Sigmoid colon (tissue), 4 donors: ENCODE measurements at regions not wholly inside any gene's neighbourhood (a gene's known extent, or its start where the extent isn't known, plus 50 kb on each side); places are given as distances from the start of the nearest gene placed in this dataset.

Experiments used
- POLR2A ChIP-seq, 2 donors: fragments of 450-650 bp; IDR thresholded peaks; one replicate each; pipeline ENCODE4 v1.6.1; 2016; ENCODE audit warnings: antibody characterized with exemption in 2 of 2, mild to moderate bottlenecking in 2 of 2, moderate library complexity in 2 of 2
- POLR2AphosphoS5 ChIP-seq, 4 donors: sonication (generic); formaldehyde crosslinking; IDR thresholded peaks; one replicate each; pipeline ENCODE4 v1.6.1; 2017; ENCODE audit warnings: antibody characterized with exemption in 4 of 4
- TF ChIP-seq, protein P1 (sequence below), 4 experiments: fragments of 450-650 bp in 3 of 4; fragments of 200-600 bp in 1 of 4; IDR thresholded peaks; one replicate each; pipeline ENCODE4 v1.5.1; 2016 to 2019; ENCODE audit warnings: antibody characterized with exemption in 4 of 4, mild to moderate bottlenecking in 3 of 4, moderate library complexity in 2 of 4

DNA sequence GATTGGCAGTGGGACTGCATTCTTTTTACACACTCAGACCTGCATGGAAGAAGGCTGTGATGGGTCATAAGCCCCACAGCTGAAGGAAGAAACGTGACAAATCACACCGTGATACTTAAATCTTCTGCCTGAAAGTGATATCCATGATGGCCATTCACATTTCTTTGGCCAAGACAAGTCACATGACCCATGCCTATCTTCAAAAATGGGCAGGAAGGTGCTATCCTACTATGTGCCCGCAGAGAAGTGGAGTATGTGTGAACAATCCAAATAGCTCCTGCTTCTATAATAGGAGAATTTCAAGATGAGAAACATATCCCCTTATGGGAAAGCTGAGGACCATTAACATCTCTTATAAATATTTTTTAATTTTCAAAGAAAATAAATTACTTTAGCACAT is 56.6 kb upstream of the TEAD1 start:
- TF ChIP-seq, protein P1, sequence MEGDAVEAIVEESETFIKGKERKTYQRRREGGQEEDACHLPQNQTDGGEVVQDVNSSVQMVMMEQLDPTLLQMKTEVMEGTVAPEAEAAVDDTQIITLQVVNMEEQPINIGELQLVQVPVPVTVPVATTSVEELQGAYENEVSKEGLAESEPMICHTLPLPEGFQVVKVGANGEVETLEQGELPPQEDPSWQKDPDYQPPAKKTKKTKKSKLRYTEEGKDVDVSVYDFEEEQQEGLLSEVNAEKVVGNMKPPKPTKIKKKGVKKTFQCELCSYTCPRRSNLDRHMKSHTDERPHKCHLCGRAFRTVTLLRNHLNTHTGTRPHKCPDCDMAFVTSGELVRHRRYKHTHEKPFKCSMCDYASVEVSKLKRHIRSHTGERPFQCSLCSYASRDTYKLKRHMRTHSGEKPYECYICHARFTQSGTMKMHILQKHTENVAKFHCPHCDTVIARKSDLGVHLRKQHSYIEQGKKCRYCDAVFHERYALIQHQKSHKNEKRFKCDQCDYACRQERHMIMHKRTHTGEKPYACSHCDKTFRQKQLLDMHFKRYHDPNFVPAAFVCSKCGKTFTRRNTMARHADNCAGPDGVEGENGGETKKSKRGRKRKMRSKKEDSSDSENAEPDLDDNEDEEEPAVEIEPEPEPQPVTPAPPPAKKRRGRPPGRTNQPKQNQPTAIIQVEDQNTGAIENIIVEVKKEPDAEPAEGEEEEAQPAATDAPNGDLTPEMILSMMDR (IDR thresholded peaks at IDR 0.05): no peak
- TF ChIP-seq POLR2A (IDR thresholded peaks at IDR 0.05) (no peak), POLR2AphosphoS5 (IDR thresholded peaks at IDR 0.05) (no peak)
